Muscle of leg (tissue), 3 donors: ENCODE measurements at regions not wholly inside any gene's neighbourhood (a gene's known extent, or its start where the extent isn't known, plus 50 kb on each side); places are given as distances from the start of the nearest gene placed in this dataset.
"Not testable (repeated sequence)": the region's sequence is repeated elsewhere in the genome, so short reads cannot be mapped to it uniquely, and the experiment has no call there.

Experiments used
- DNase-seq: peaks from one replicate; pipeline ENCODE4 v3.0.0; 2013
- H3K27ac ChIP-seq: one replicate; pipeline ENCODE4 v1.5.1; 2013; ENCODE audit warnings: mild to moderate bottlenecking, low read length, control low read depth
- H3K27me3 ChIP-seq: one replicate; pipeline ENCODE4 v1.6.1; 2013; ENCODE audit warnings: low read length; ENCODE audit not compliant: control insufficient read depth, insufficient read depth
- H3K36me3 ChIP-seq: one replicate; pipeline ENCODE4 v1.6.1; 2013; ENCODE audit warnings: low read length; ENCODE audit not compliant: control insufficient read depth, insufficient read depth
- H3K4me1 ChIP-seq: one replicate; pipeline ENCODE4 v1.6.1; 2013; ENCODE audit warnings: low read length; ENCODE audit not compliant: control insufficient read depth, insufficient read depth
- H3K4me3 ChIP-seq: one replicate; pipeline ENCODE4 v1.5.1; 2013; ENCODE audit warnings: low read length, control low read depth
- H3K9me3 ChIP-seq: replicated peaks from 2 replicates; pipeline ENCODE4 v1.6.1; 2013; ENCODE audit warnings: low read depth, low read length; ENCODE audit not compliant: control insufficient read depth
- WGBS: methylation state at CpG from one replicate; pipeline ENCODE4 v1.1.5; 2013; ENCODE audit warnings: missing lambda C conversion rate; ENCODE audit not compliant: insufficient coverage; 5-methylcytosine and 5-hydroxymethylcytosine counted together

GRCh38 chr2:58484629-58485028, 243.5 kb upstream of the FANCL start:
- Histone ChIP-seq H3K27me3 (no peaks in the 10 kb centered on the region), H3K4me1 (no peaks in the 10 kb centered on the region), H3K9me3 (no peaks in the 10 kb centered on the region), H3K36me3 (no peaks in the 10 kb centered on the region), H3K4me3 (no peak overlapping the region), H3K27ac (no peak overlapping the region)
- no CpG with 5 or more reads among the region's 4 CpGs for WGBS
- DNase-seq, result no peak

GRCh38 chr2:58484221-58484620, 243.1 kb upstream of the FANCL start:
- Histone ChIP-seq H3K9me3 (no peaks in the 10 kb centered on the region), H3K4me1 (no peaks in the 10 kb centered on the region), H3K27ac (no peak overlapping the region), H3K27me3 (no peaks in the 10 kb centered on the region), H3K36me3 (no peaks in the 10 kb centered on the region), H3K4me3 (no peak overlapping the region)
- no CpG with 5 or more reads among the region's 1 CpG for WGBS
- no peak for DNase-seq

- Histone ChIP-seq H3K4me3 (no peak overlapping the region), H3K4me1 (no peaks in the 10 kb centered on the region), H3K27ac (no peak overlapping the region), H3K27me3 (no peaks in the 10 kb centered on the region), H3K36me3 (no peaks in the 10 kb centered on the region), H3K9me3 (no peaks in the 10 kb centered on the region)
- 67% methylated on average over 1 of the region's 3 CpGs for WGBS
- no peak for DNase-seq
These were observed 242.2 kb upstream of the FANCL start for GRCh38 chr2:58483307-58483706.

GRCh38 chr2:58481670-58482069, 240.5 kb upstream of the FANCL start:
- no peak overlapping the region for H3K27ac ChIP-seq
- H3K9me3 ChIP-seq, result no peaks in the 10 kb centered on the region
- H3K36me3 ChIP-seq, result no peaks in the 10 kb centered on the region
- H3K4me1 ChIP-seq, result no peaks in the 10 kb centered on the region
- DNase-seq, result no peak
- H3K4me3 ChIP-seq, result no peak overlapping the region
- 88% methylated on average over 2 of the region's 2 CpGs for WGBS
- no peaks in the 10 kb centered on the region for H3K27me3 ChIP-seq

GRCh38 chr2:58480141-58480540, 239.0 kb upstream of the FANCL start:
- no peak overlapping the region for H3K27ac ChIP-seq
- WGBS, result no CpG with 5 or more reads among the region's 2 CpGs
- H3K27me3 ChIP-seq, result no peaks in the 10 kb centered on the region
- DNase-seq, result no peak
- no peaks in the 10 kb centered on the region for H3K9me3 ChIP-seq
- no peaks in the 10 kb centered on the region for H3K4me1 ChIP-seq
- no peaks in the 10 kb centered on the region for H3K36me3 ChIP-seq
- H3K4me3 ChIP-seq, result no peak overlapping the region

GRCh38 chr2:58479535-58480140, 238.5 kb upstream of the FANCL start:
- Histone ChIP-seq H3K9me3 (no peaks in the 10 kb centered on the region), H3K27ac (no peak overlapping the region), H3K36me3 (no peaks in the 10 kb centered on the region), H3K27me3 (no peaks in the 10 kb centered on the region), H3K4me1 (no peaks in the 10 kb centered on the region), H3K4me3 (no peak overlapping the region)
- WGBS, result no CpG with 5 or more reads among the region's 12 CpGs
- DNase-seq, result no peak

GRCh38 chr2:58476556-58476955, 235.4 kb upstream of the FANCL start:
- no peak for DNase-seq
- Histone ChIP-seq H3K27ac (no peak overlapping the region), H3K27me3 (no peaks in the 10 kb centered on the region), H3K9me3 (no peaks in the 10 kb centered on the region), H3K4me1 (no peaks in the 10 kb centered on the region), H3K4me3 (no peak overlapping the region), H3K36me3 (no peaks in the 10 kb centered on the region)

- no peak for DNase-seq
- Histone ChIP-seq H3K27me3 (no peaks in the 10 kb centered on the region), H3K36me3 (no peaks in the 10 kb centered on the region), H3K9me3 (no peaks in the 10 kb centered on the region), H3K4me1 (no peaks in the 10 kb centered on the region), H3K27ac (no peak overlapping the region), H3K4me3 (no peak overlapping the region)
- no CpG with 5 or more reads among the region's 2 CpGs for WGBS
These were observed 234.6 kb upstream of the FANCL start for GRCh38 chr2:58475756-58476155.

GRCh38 chr2:58473165-58473564, 232.0 kb upstream of the FANCL start:
- no peaks in the 10 kb centered on the region for H3K4me1 ChIP-seq

GRCh38 chr2:58466804-58467203, 225.7 kb upstream of the FANCL start:
- H3K4me3 ChIP-seq, result no peak overlapping the region
- no CpG with 5 or more reads among the region's 1 CpG for WGBS
- no peaks in the 10 kb centered on the region for H3K9me3 ChIP-seq
- no peaks in the 10 kb centered on the region for H3K27me3 ChIP-seq
- H3K27ac ChIP-seq, result no peak overlapping the region
- no peaks in the 10 kb centered on the region for H3K4me1 ChIP-seq
- DNase-seq, result no peak
- H3K36me3 ChIP-seq, result no peaks in the 10 kb centered on the region

More at GRCh38 chr2:58473165-58473564, 232.0 kb upstream of the FANCL start:
- H3K4me3 ChIP-seq, result no peak overlapping the region
- DNase-seq, result no peak
- no peaks in the 10 kb centered on the region for H3K9me3 ChIP-seq
- no peaks in the 10 kb centered on the region for H3K36me3 ChIP-seq
- H3K27me3 ChIP-seq, result no peaks in the 10 kb centered on the region
- WGBS, result no CpG with 5 or more reads among the region's 4 CpGs
- H3K27ac ChIP-seq, result no peak overlapping the region

- 90% methylated on average over 2 of the region's 2 CpGs for WGBS
- H3K9me3 ChIP-seq, H3K27ac ChIP-seq, H3K27me3 ChIP-seq, H3K4me1 ChIP-seq, DNase-seq, H3K4me3 ChIP-seq, H3K36me3 ChIP-seq: not testable (repeated sequence)
These were observed 224.9 kb upstream of the FANCL start for GRCh38 chr2:58466021-58466420.
